K562 (cell line): ENCODE measurements at regions not wholly inside any gene's neighbourhood (a gene's known extent, or its start where the extent isn't known, plus 50 kb on each side); places are given as distances from the start of the nearest gene placed in this dataset.

Source experiments
- CCNT2 ChIP-seq: IDR thresholded peaks from 2 replicates; pipeline ENCODE4 v1.6.1; 2011; ENCODE audit warnings: borderline replicate concordance, low read depth, mild to moderate bottlenecking, moderate library complexity, mixed read lengths, low read length; ENCODE audit not compliant: insufficient read length; ENCODE audit errors: extremely low read depth
- CREM ChIP-seq: IDR thresholded peaks from 2 replicates; pipeline ENCODE4 v1.6.1; 2014; ENCODE audit warnings: antibody characterized with exemption, low read depth
- DNMT1 ChIP-seq: fragments of 450-650 bp; IDR thresholded peaks from 2 replicates; pipeline ENCODE4 v1.6.1; 2016; ENCODE audit warnings: antibody characterized with exemption, mild to moderate bottlenecking
- ELF4 ChIP-seq: fragments of 450-650 bp; formaldehyde crosslinking; IDR thresholded peaks from 2 replicates; pipeline ENCODE4 v1.4.0; 2022; ENCODE audit warnings: missing genetic modification characterization
- HDAC2 ChIP-seq: fragments of 450-650 bp; IDR thresholded peaks from 2 replicates; pipeline ENCODE4 v1.6.1; 2016; ENCODE audit warnings: mild to moderate bottlenecking
- JUN ChIP-seq, 2 experiments: sonication (generic) in 1 of 2; formaldehyde crosslinking in 1 of 2; IDR thresholded peaks; 2 replicates each; pipeline versions ENCODE4 v1.6.1 to v1.8.0; 2012 to 2022; ENCODE audit warnings: borderline replicate concordance in 2 of 2, mild to moderate bottlenecking in 2 of 2, improper control_type of control experiment in 1 of 2, low read depth in 1 of 2, low read length in 1 of 2, missing genetic modification reagents in 1 of 2
- JUNB ChIP-seq: fragments of 450-650 bp; formaldehyde crosslinking; conservative IDR thresholded peaks from 2 replicates; pipeline ENCODE4 v1.4.0; 2020; ENCODE audit warnings: mild to moderate bottlenecking
- LEF1 ChIP-seq: fragments of 450-650 bp; IDR thresholded peaks from 2 replicates; pipeline ENCODE4 v1.6.1; 2016; ENCODE audit warnings: mild to moderate bottlenecking
- MTA1 ChIP-seq: fragments of 450-650 bp; IDR thresholded peaks from 2 replicates; pipeline ENCODE4 v1.6.1; 2017; ENCODE audit warnings: borderline replicate concordance
- SMARCE1 ChIP-seq: fragments of 450-650 bp; IDR thresholded peaks from 2 replicates; pipeline ENCODE4 v1.7.1; 2016; ENCODE audit warnings: mild to moderate bottlenecking
- ZBTB17 ChIP-seq: fragments of 450-650 bp; formaldehyde crosslinking; IDR thresholded peaks from 2 replicates; pipeline ENCODE4 v1.4.0; 2020; ENCODE audit warnings: mild to moderate bottlenecking
- ZNF165 ChIP-seq: fragments of 250-450 bp; sonication (Bioruptor Pico); IDR thresholded peaks from 2 replicates; pipeline ENCODE4 v1.4.0; 2020; ENCODE audit warnings: borderline replicate concordance
- TF ChIP-seq, protein P1 (sequence below): fragments of 450-650 bp; IDR thresholded peaks from 2 replicates; pipeline ENCODE4 v1.6.1; 2016; ENCODE audit warnings: mild to moderate bottlenecking
- TF ChIP-seq, protein P2 (sequence below): fragments of 150-350 bp; conservative IDR thresholded peaks from 2 replicates; pipeline ENCODE4 v1.6.1; 2014; ENCODE audit warnings: low read length
- TF ChIP-seq, protein P3 (sequence below), 2 experiments: fragments of 450-650 bp; conservative IDR thresholded peaks; 2 replicates each; pipeline ENCODE4 v1.6.1; 2017; ENCODE audit warnings: mild to moderate bottlenecking in 2 of 2, moderate library complexity in 2 of 2
- TF ChIP-seq, protein P4 (sequence below): fragments of 450-650 bp; formaldehyde crosslinking; IDR thresholded peaks from 2 replicates; pipeline ENCODE4 v1.4.0; 2020; ENCODE audit warnings: mild to moderate bottlenecking, mixed read lengths
- TF ChIP-seq, protein P5 (sequence below): IDR thresholded peaks from 2 replicates; pipeline ENCODE4 v1.6.1; 2014; ENCODE audit warnings: antibody characterized with exemption

DNA sequence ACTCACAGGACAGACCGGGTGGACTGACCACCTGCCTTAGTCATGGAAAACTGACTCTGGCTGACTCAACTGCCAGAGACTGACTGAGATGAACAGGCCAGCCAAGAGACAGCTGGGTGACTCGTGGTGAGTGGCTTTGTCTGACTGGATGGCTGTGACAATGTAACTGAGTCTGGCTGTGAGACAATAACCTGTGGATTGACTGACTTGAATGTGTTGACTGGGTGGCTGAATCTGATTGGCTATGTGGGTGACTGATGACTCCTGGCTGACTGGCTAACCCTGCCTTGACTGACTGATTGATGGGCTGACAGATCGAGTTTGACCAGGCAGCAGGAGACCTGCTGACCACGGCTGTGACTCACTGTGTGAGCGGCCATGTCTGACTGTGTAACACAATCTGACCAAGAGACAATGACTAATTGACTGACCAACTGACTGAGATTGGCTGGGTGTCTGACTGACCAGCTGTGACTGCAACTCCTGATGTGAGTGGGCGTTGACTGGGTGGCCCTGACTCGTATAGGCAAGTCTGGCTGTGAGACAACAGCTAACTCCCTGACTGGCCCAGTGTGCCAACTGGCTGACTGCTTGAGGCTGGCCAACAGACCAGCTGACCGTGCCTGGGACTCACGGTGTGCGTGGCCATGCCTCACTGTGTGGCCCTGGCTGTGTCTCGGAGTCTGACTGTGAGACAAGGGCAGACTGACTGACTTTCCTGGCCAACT lies 509.1 kb downstream of the SHQ1 start (continued):
- peak; percentile 56 for TF ChIP-seq LEF1
- no peak for TF ChIP-seq JUNB (CRISPR knock-in tag)
- TF ChIP-seq, protein P1, sequence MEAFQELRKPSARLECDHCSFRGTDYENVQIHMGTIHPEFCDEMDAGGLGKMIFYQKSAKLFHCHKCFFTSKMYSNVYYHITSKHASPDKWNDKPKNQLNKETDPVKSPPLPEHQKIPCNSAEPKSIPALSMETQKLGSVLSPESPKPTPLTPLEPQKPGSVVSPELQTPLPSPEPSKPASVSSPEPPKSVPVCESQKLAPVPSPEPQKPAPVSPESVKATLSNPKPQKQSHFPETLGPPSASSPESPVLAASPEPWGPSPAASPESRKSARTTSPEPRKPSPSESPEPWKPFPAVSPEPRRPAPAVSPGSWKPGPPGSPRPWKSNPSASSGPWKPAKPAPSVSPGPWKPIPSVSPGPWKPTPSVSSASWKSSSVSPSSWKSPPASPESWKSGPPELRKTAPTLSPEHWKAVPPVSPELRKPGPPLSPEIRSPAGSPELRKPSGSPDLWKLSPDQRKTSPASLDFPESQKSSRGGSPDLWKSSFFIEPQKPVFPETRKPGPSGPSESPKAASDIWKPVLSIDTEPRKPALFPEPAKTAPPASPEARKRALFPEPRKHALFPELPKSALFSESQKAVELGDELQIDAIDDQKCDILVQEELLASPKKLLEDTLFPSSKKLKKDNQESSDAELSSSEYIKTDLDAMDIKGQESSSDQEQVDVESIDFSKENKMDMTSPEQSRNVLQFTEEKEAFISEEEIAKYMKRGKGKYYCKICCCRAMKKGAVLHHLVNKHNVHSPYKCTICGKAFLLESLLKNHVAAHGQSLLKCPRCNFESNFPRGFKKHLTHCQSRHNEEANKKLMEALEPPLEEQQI, result no peak
- no peak for TF ChIP-seq ZNF165 (CRISPR knock-in tag)
- TF ChIP-seq MTA1, result no peak
- TF ChIP-seq CREM, result peak; percentile 59
- TF ChIP-seq, protein P2, sequence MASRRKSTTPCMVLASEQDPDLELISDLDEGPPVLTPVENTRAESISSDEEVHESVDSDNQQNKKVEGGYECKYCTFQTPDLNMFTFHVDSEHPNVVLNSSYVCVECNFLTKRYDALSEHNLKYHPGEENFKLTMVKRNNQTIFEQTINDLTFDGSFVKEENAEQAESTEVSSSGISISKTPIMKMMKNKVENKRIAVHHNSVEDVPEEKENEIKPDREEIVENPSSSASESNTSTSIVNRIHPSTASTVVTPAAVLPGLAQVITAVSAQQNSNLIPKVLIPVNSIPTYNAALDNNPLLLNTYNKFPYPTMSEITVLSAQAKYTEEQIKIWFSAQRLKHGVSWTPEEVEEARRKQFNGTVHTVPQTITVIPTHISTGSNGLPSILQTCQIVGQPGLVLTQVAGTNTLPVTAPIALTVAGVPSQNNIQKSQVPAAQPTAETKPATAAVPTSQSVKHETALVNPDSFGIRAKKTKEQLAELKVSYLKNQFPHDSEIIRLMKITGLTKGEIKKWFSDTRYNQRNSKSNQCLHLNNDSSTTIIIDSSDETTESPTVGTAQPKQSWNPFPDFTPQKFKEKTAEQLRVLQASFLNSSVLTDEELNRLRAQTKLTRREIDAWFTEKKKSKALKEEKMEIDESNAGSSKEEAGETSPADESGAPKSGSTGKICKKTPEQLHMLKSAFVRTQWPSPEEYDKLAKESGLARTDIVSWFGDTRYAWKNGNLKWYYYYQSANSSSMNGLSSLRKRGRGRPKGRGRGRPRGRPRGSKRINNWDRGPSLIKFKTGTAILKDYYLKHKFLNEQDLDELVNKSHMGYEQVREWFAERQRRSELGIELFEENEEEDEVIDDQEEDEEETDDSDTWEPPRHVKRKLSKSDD, result no peak
- no peak for TF ChIP-seq ZBTB17
- peak; percentile 48; the same call in 1 of the 2 replicates for TF ChIP-seq SMARCE1
- TF ChIP-seq, protein P3, sequence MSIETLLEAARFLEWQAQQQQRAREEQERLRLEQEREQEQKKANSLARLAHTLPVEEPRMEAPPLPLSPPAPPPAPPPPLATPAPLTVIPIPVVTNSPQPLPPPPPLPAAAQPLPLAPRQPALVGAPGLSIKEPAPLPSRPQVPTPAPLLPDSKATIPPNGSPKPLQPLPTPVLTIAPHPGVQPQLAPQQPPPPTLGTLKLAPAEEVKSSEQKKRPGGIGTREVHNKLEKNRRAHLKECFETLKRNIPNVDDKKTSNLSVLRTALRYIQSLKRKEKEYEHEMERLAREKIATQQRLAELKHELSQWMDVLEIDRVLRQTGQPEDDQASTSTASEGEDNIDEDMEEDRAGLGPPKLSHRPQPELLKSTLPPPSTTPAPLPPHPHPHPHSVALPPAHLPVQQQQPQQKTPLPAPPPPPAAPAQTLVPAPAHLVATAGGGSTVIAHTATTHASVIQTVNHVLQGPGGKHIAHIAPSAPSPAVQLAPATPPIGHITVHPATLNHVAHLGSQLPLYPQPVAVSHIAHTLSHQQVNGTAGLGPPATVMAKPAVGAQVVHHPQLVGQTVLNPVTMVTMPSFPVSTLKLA (conservative IDR thresholded peaks at IDR 0.05), result 0 out of 4 replicates have a peak, but pooled peaks of 1 of the 2 experiments have one; percentile 17
- TF ChIP-seq JUN (IDR thresholded peaks at IDR 0.05; ENCODE audit: borderline replicate concordance, low read depth, low read length), result peak; percentile 80
- TF ChIP-seq JUN (CRISPR knock-in tag; IDR thresholded peaks at IDR 0.05; ENCODE audit: borderline replicate concordance), result no peak
- TF ChIP-seq, protein P4, sequence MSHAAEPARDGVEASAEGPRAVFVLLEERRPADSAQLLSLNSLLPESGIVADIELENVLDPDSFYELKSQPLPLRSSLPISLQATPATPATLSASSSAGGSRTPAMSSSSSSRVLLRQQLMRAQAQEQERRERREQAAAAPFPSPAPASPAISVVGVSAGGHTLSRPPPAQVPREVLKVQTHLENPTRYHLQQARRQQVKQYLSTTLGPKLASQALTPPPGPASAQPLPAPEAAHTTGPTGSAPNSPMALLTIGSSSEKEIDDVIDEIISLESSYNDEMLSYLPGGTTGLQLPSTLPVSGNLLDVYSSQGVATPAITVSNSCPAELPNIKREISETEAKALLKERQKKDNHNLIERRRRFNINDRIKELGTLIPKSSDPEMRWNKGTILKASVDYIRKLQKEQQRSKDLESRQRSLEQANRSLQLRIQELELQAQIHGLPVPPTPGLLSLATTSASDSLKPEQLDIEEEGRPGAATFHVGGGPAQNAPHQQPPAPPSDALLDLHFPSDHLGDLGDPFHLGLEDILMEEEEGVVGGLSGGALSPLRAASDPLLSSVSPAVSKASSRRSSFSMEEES, result no peak
- TF ChIP-seq CCNT2, result no peak
- TF ChIP-seq ELF4, result no peak
- TF ChIP-seq DNMT1, result no peak
- 0 out of 2 replicates have a peak, but pooled peaks have one; percentile 39 for TF ChIP-seq HDAC2
- TF ChIP-seq, protein P5, sequence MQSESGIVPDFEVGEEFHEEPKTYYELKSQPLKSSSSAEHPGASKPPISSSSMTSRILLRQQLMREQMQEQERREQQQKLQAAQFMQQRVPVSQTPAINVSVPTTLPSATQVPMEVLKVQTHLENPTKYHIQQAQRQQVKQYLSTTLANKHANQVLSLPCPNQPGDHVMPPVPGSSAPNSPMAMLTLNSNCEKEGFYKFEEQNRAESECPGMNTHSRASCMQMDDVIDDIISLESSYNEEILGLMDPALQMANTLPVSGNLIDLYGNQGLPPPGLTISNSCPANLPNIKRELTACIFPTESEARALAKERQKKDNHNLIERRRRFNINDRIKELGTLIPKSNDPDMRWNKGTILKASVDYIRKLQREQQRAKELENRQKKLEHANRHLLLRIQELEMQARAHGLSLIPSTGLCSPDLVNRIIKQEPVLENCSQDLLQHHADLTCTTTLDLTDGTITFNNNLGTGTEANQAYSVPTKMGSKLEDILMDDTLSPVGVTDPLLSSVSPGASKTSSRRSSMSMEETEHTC, result peak; percentile 63; the same call in 1 of the 2 replicates
